Stomach (tissue), 4 donors: ENCODE measurements at regions not wholly inside any gene's neighbourhood (a gene's known extent, or its start where the extent isn't known, plus 50 kb on each side); places are given as distances from the start of the nearest gene placed in this dataset.

Experiments used
- CTCF ChIP-seq, 7 experiments: fragments of 450-650 bp in 4 of 7; fragments of 200-600 bp in 3 of 7; sonication (generic) in 3 of 7; IDR thresholded peaks; one replicate each; pipeline ENCODE4 v1.5.1; 2016 to 2019; ENCODE audit warnings: antibody characterized with exemption in 7 of 7, control low read depth in 2 of 7, mild to moderate bottlenecking in 1 of 7
- EP300 ChIP-seq: sonication (generic); formaldehyde crosslinking; IDR thresholded peaks from one replicate; pipeline ENCODE4 v1.6.1; 2017; ENCODE audit warnings: antibody characterized with exemption
- POLR2A ChIP-seq, 4 donors: fragments of 450-650 bp; IDR thresholded peaks; one replicate each; pipeline ENCODE4 v1.6.1; 2016; ENCODE audit warnings: antibody characterized with exemption in 4 of 4, control low read depth in 2 of 4, mild to moderate bottlenecking in 1 of 4, moderate library complexity in 1 of 4
- POLR2AphosphoS5 ChIP-seq, 3 donors: sonication (generic); formaldehyde crosslinking; IDR thresholded peaks; one replicate each; pipeline ENCODE4 v1.6.1; 2016; ENCODE audit warnings: antibody characterized with exemption in 3 of 3

DNA sequence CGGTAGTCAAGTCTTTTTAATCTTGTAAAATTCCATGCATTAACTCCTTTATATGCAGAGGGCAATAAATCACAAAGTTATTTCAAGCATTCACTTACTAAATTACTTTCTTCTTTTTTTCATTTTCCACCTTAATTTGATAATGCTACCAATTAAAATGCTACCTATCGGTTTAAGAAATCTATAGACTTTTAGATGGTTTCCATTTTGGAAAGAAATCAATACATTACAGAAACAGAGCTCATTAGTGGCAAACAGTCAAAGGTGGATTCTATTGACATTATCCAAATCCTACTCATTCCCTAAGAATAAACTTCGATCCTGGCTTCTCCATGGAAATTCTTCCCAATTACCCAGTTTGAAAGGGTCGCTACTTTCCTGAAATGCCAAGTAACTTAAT, 176.5 kb downstream of the MREG start:
- TF ChIP-seq CTCF (IDR thresholded peaks at IDR 0.05) (no peak), POLR2AphosphoS5 (IDR thresholded peaks at IDR 0.05) (no peak), POLR2A (IDR thresholded peaks at IDR 0.05) (no peak), EP300 (no peak)
